ENCODE measurements at regions not wholly inside any gene's neighbourhood (a gene's known extent, or its start where the extent isn't known, plus 50 kb on each side); places are given as distances from the start of the nearest gene placed in this dataset.

GRCh38 chr13:64180756-64181155 is 2765.1 kb upstream of the PCDH20 start:
- H3K36me3 ChIP-seq (ENCODE audit: control insufficient read depth, insufficient read depth, low read length) = no peaks in the 10 kb centered on the region
- H2BK15ac ChIP-seq (replicated peaks; ENCODE audit: low read depth) = no peak overlapping the region
- no peak overlapping the region for H3K4me2 ChIP-seq (ENCODE audit: low read length)
- H4K8ac ChIP-seq (ENCODE audit: low read depth, low read length) = no peak overlapping the region
- H3K79me1 ChIP-seq (ENCODE audit: low read length) = no peaks in the 10 kb centered on the region
- no peak overlapping the region for H3K23ac ChIP-seq (ENCODE audit: low read length)
- H3K4ac ChIP-seq (ENCODE audit: low read depth, low read length) = no peak overlapping the region
- no peak overlapping the region for H2BK5ac ChIP-seq (ENCODE audit: low read length)
- H3K27me3 ChIP-seq (ENCODE audit: insufficient read depth, low read length, poor library complexity) = no peaks in the 10 kb centered on the region
- no peak for DNase-seq
- H4K5ac ChIP-seq (ENCODE audit: low read length) = no peak overlapping the region
- no peak overlapping the region for H3K56ac ChIP-seq (ENCODE audit: low read length)
- H3K27ac ChIP-seq (ENCODE audit: low read depth, low read length) = no peak overlapping the region
- H3K18ac ChIP-seq (ENCODE audit: low read length) = no peak overlapping the region
- no peak overlapping the region for H2AK5ac ChIP-seq (ENCODE audit: low read length)
- no peak overlapping the region for H3K4me3 ChIP-seq (ENCODE audit: low read length)
- 100% methylated on average over 1 of the region's 2 CpGs for WGBS (ENCODE audit: extremely low coverage, insufficient coverage, low lambda C conversion rate)
- H3K9ac ChIP-seq (ENCODE audit: low read length) = no peak overlapping the region
- H2BK120ac ChIP-seq (ENCODE audit: low read depth, low read length) = no peak overlapping the region
- no peaks in the 10 kb centered on the region for H3K4me1 ChIP-seq (ENCODE audit: control insufficient read depth, low read depth, low read length)
- no peaks in the 10 kb centered on the region for H3K79me2 ChIP-seq (ENCODE audit: control insufficient read depth, insufficient read depth, low read length)

GRCh38 chr13:64165826-64166225 is 2750.2 kb upstream of the PCDH20 start:
- no CpG with 5 or more reads among the region's 1 CpG for WGBS (ENCODE audit: extremely low coverage, insufficient coverage, low lambda C conversion rate)
- Histone ChIP-seq H3K4me3 (ENCODE audit: low read length) (no peak overlapping the region), H3K27ac (ENCODE audit: low read depth, low read length) (no peak overlapping the region), H3K4me1 (ENCODE audit: control insufficient read depth, low read depth, low read length) (no peaks in the 10 kb centered on the region), H4K5ac (ENCODE audit: low read length) (no peak overlapping the region), H2BK5ac (ENCODE audit: low read length) (no peak overlapping the region), H3K18ac (ENCODE audit: low read length) (no peak overlapping the region), H3K56ac (ENCODE audit: low read length) (no peak overlapping the region), H3K27me3 (ENCODE audit: insufficient read depth, low read length, poor library complexity) (no peaks in the 10 kb centered on the region), H2AK5ac (ENCODE audit: low read length) (no peak overlapping the region), H4K8ac (ENCODE audit: low read depth, low read length) (no peak overlapping the region), H3K9ac (ENCODE audit: low read length) (no peak overlapping the region), H3K4ac (ENCODE audit: low read depth, low read length) (no peak overlapping the region), H3K79me1 (ENCODE audit: low read length) (no peaks in the 10 kb centered on the region), H2BK15ac (replicated peaks; ENCODE audit: low read depth) (no peak overlapping the region), H2BK120ac (ENCODE audit: low read depth, low read length) (no peak overlapping the region), H3K23ac (ENCODE audit: low read length) (no peak overlapping the region), H3K79me2 (ENCODE audit: control insufficient read depth, insufficient read depth, low read length) (no peaks in the 10 kb centered on the region), H3K4me2 (ENCODE audit: low read length) (no peak overlapping the region), H3K36me3 (ENCODE audit: control insufficient read depth, insufficient read depth, low read length) (no peaks in the 10 kb centered on the region)
- no peak for DNase-seq

- Histone ChIP-seq H3K9ac (ENCODE audit: low read length) (no peak overlapping the region), H2BK5ac (ENCODE audit: low read length) (no peak overlapping the region), H3K27ac (ENCODE audit: low read depth, low read length) (no peak overlapping the region), H3K79me1 (ENCODE audit: low read length) (no peaks in the 10 kb centered on the region), H3K27me3 (ENCODE audit: insufficient read depth, low read length, poor library complexity) (no peaks in the 10 kb centered on the region), H3K56ac (ENCODE audit: low read length) (no peak overlapping the region), H4K5ac (ENCODE audit: low read length) (no peak overlapping the region), H3K36me3 (ENCODE audit: control insufficient read depth, insufficient read depth, low read length) (no peaks in the 10 kb centered on the region), H3K18ac (ENCODE audit: low read length) (no peak overlapping the region), H3K4me3 (ENCODE audit: low read length) (no peak overlapping the region), H3K4me2 (ENCODE audit: low read length) (no peak overlapping the region), H3K4ac (ENCODE audit: low read depth, low read length) (no peak overlapping the region), H2AK5ac (ENCODE audit: low read length) (no peak overlapping the region), H2BK15ac (replicated peaks; ENCODE audit: low read depth) (no peak overlapping the region), H3K79me2 (ENCODE audit: control insufficient read depth, insufficient read depth, low read length) (no peaks in the 10 kb centered on the region), H2BK120ac (ENCODE audit: low read depth, low read length) (no peak overlapping the region), H3K4me1 (ENCODE audit: control insufficient read depth, low read depth, low read length) (no peaks in the 10 kb centered on the region), H4K8ac (ENCODE audit: low read depth, low read length) (no peak overlapping the region), H3K23ac (ENCODE audit: low read length) (no peak overlapping the region)
- DNase-seq = no peak
- no CpG with 5 or more reads among the region's 4 CpGs for WGBS (ENCODE audit: extremely low coverage, insufficient coverage, low lambda C conversion rate)
Measured at GRCh38 chr13:64164435-64164834, 2748.8 kb upstream of the PCDH20 start.

- Histone ChIP-seq H3K79me1 (ENCODE audit: low read length) (no peaks in the 10 kb centered on the region), H3K9ac (ENCODE audit: low read length) (no peak overlapping the region), H2BK120ac (ENCODE audit: low read depth, low read length) (no peak overlapping the region)
Measured at GRCh38 chr13:64160479-64160878, 2744.8 kb upstream of the PCDH20 start.

GRCh38 chr13:64158908-64159307 is 2743.3 kb upstream of the PCDH20 start:
- Histone ChIP-seq H4K8ac (ENCODE audit: low read depth, low read length) (no peak overlapping the region), H3K79me1 (ENCODE audit: low read length) (no peaks in the 10 kb centered on the region), H2BK5ac (ENCODE audit: low read length) (no peak overlapping the region), H2BK15ac (replicated peaks; ENCODE audit: low read depth) (no peak overlapping the region), H3K9ac (ENCODE audit: low read length) (no peak overlapping the region), H3K4ac (ENCODE audit: low read depth, low read length) (no peak overlapping the region), H4K5ac (ENCODE audit: low read length) (no peak overlapping the region), H3K23ac (ENCODE audit: low read length) (no peak overlapping the region), H3K4me1 (ENCODE audit: control insufficient read depth, low read depth, low read length) (no peaks in the 10 kb centered on the region), H3K36me3 (ENCODE audit: control insufficient read depth, insufficient read depth, low read length) (no peaks in the 10 kb centered on the region), H3K27me3 (ENCODE audit: insufficient read depth, low read length, poor library complexity) (no peaks in the 10 kb centered on the region), H2BK120ac (ENCODE audit: low read depth, low read length) (no peak overlapping the region), H3K18ac (ENCODE audit: low read length) (no peak overlapping the region), H3K56ac (ENCODE audit: low read length) (no peak overlapping the region), H3K4me2 (ENCODE audit: low read length) (no peak overlapping the region), H3K27ac (ENCODE audit: low read depth, low read length) (no peak overlapping the region), H3K79me2 (ENCODE audit: control insufficient read depth, insufficient read depth, low read length) (no peaks in the 10 kb centered on the region), H2AK5ac (ENCODE audit: low read length) (no peak overlapping the region), H3K4me3 (ENCODE audit: low read length) (no peak overlapping the region)
- WGBS (ENCODE audit: extremely low coverage, insufficient coverage, low lambda C conversion rate) = no CpG with 5 or more reads among the region's 3 CpGs
- DNase-seq = no peak

More at GRCh38 chr13:64160479-64160878, 2744.8 kb upstream of the PCDH20 start:
- Histone ChIP-seq H3K56ac (ENCODE audit: low read length) (no peak overlapping the region), H3K23ac (ENCODE audit: low read length) (no peak overlapping the region), H3K4ac (ENCODE audit: low read depth, low read length) (no peak overlapping the region), H4K8ac (ENCODE audit: low read depth, low read length) (no peak overlapping the region), H3K4me3 (ENCODE audit: low read length) (no peak overlapping the region), H2BK15ac (replicated peaks; ENCODE audit: low read depth) (no peak overlapping the region), H2AK5ac (ENCODE audit: low read length) (no peak overlapping the region), H3K18ac (ENCODE audit: low read length) (no peak overlapping the region), H3K4me2 (ENCODE audit: low read length) (no peak overlapping the region), H3K27ac (ENCODE audit: low read depth, low read length) (no peak overlapping the region), H2BK5ac (ENCODE audit: low read length) (no peak overlapping the region), H4K5ac (ENCODE audit: low read length) (no peak overlapping the region), H3K79me2 (ENCODE audit: control insufficient read depth, insufficient read depth, low read length) (no peaks in the 10 kb centered on the region), H3K4me1 (ENCODE audit: control insufficient read depth, low read depth, low read length) (no peaks in the 10 kb centered on the region), H3K36me3 (ENCODE audit: control insufficient read depth, insufficient read depth, low read length) (no peaks in the 10 kb centered on the region), H3K27me3 (ENCODE audit: insufficient read depth, low read length, poor library complexity) (no peaks in the 10 kb centered on the region)
- no peak for DNase-seq

- H4K8ac ChIP-seq (ENCODE audit: low read depth, low read length) = no peak overlapping the region
- H3K36me3 ChIP-seq (ENCODE audit: control insufficient read depth, insufficient read depth, low read length) = no peaks in the 10 kb centered on the region
- H2BK5ac ChIP-seq (ENCODE audit: low read length) = no peak overlapping the region
- WGBS (ENCODE audit: extremely low coverage, insufficient coverage, low lambda C conversion rate) = no CpG with 5 or more reads among the region's 1 CpG
- H3K4ac ChIP-seq (ENCODE audit: low read depth, low read length) = no peak overlapping the region
- no peak overlapping the region for H3K4me3 ChIP-seq (ENCODE audit: low read length)
- H3K56ac ChIP-seq (ENCODE audit: low read length) = no peak overlapping the region
- H2BK15ac ChIP-seq (replicated peaks; ENCODE audit: low read depth) = no peak overlapping the region
- H3K23ac ChIP-seq (ENCODE audit: low read length) = no peak overlapping the region
- H3K4me1 ChIP-seq (ENCODE audit: control insufficient read depth, low read depth, low read length) = no peaks in the 10 kb centered on the region
- H3K4me2 ChIP-seq (ENCODE audit: low read length) = no peak overlapping the region
- no peak overlapping the region for H3K18ac ChIP-seq (ENCODE audit: low read length)
- H2AK5ac ChIP-seq (ENCODE audit: low read length) = no peak overlapping the region
- H2BK120ac ChIP-seq (ENCODE audit: low read depth, low read length) = no peak overlapping the region
- H3K27me3 ChIP-seq (ENCODE audit: insufficient read depth, low read length, poor library complexity) = no peaks in the 10 kb centered on the region
- no peaks in the 10 kb centered on the region for H3K79me2 ChIP-seq (ENCODE audit: control insufficient read depth, insufficient read depth, low read length)
- H3K9ac ChIP-seq (ENCODE audit: low read length) = no peak overlapping the region
- no peak overlapping the region for H4K5ac ChIP-seq (ENCODE audit: low read length)
- no peak overlapping the region for H3K27ac ChIP-seq (ENCODE audit: low read depth, low read length)
- no peaks in the 10 kb centered on the region for H3K79me1 ChIP-seq (ENCODE audit: low read length)
- peak; percentile 5 for DNase-seq
Measured at GRCh38 chr13:64154514-64154913, 2738.9 kb upstream of the PCDH20 start.
